Forelimb muscle (tissue), 1 donor: ENCODE measurements at regions not wholly inside any gene's neighbourhood (a gene's known extent, or its start where the extent isn't known, plus 50 kb on each side); places are given as distances from the start of the nearest gene placed in this dataset.

Experiments
- DNase-seq: peaks from one replicate; pipeline ENCODE4 v3.0.0-alpha.2; 2013; ENCODE audit warnings: low read depth

- no peak for DNase-seq
These were observed 483.4 kb upstream of the PCDH9 start for GRCh38 chr13:67713571-67713970.

GRCh38 chr13:67696775-67697174 is 466.6 kb upstream of the PCDH9 start:
- no peak for DNase-seq

GRCh38 chr13:67664502-67664901 is 434.4 kb upstream of the PCDH9 start:
- no peak for DNase-seq

GRCh38 chr13:67662997-67663396 is 432.9 kb upstream of the PCDH9 start:
- DNase-seq, result no peak

- no peak for DNase-seq
These were observed 422.8 kb upstream of the PCDH9 start for GRCh38 chr13:67652887-67653286.

- no peak for DNase-seq
These were observed 421.9 kb upstream of the PCDH9 start for GRCh38 chr13:67651908-67652465.

GRCh38 chr13:67650471-67650870 is 420.3 kb upstream of the PCDH9 start:
- no peak for DNase-seq

GRCh38 chr13:67645874-67646467 is 415.8 kb upstream of the PCDH9 start:
- no peak for DNase-seq

GRCh38 chr13:67643516-67644055 is 413.4 kb upstream of the PCDH9 start:
- no peak for DNase-seq

- DNase-seq, result no peak
These were observed 412.5 kb upstream of the PCDH9 start for GRCh38 chr13:67642657-67643056.

- no peak for DNase-seq
These were observed 405.6 kb upstream of the PCDH9 start for GRCh38 chr13:67635754-67636153.

GRCh38 chr13:67632590-67632989 is 402.5 kb upstream of the PCDH9 start:
- DNase-seq, result no peak

- no peak for DNase-seq
These were observed 400.5 kb upstream of the PCDH9 start for GRCh38 chr13:67630640-67631039.

GRCh38 chr13:67623630-67624029 is 393.5 kb upstream of the PCDH9 start:
- DNase-seq, result no peak

- no peak for DNase-seq
These were observed 390.5 kb upstream of the PCDH9 start for GRCh38 chr13:67620665-67621064.

- DNase-seq, result no peak
These were observed 389.9 kb upstream of the PCDH9 start for GRCh38 chr13:67619995-67620380.

- DNase-seq, result no peak
These were observed 389.3 kb upstream of the PCDH9 start for GRCh38 chr13:67619351-67619994.

- no peak for DNase-seq
These were observed 384.4 kb upstream of the PCDH9 start for GRCh38 chr13:67614579-67614978.

- no peak for DNase-seq
These were observed 383.9 kb upstream of the PCDH9 start for GRCh38 chr13:67614013-67614412.

GRCh38 chr13:67588607-67589006 is 358.5 kb upstream of the PCDH9 start:
- no peak for DNase-seq

GRCh38 chr13:67577361-67577760 is 347.2 kb upstream of the PCDH9 start:
- DNase-seq, result no peak

GRCh38 chr13:67574320-67575233 is 344.4 kb upstream of the PCDH9 start:
- no peak for DNase-seq
